AG04449 (cell line): ENCODE measurements at regions not wholly inside any gene's neighbourhood (a gene's known extent, or its start where the extent isn't known, plus 50 kb on each side); places are given as distances from the start of the nearest gene placed in this dataset.

Experiments
- CTCF ChIA-PET: fragments of 350-600 bp; formaldehyde crosslinking; extraction: SDS; loops from one replicate; lab custom pipeline; 2021; ENCODE audit warnings: antibody characterized with exemption; lab: Yijun Ruan, JAX
- POLR2A ChIA-PET: fragments of 400-600, 350-600 bp; formaldehyde crosslinking; extraction: SDS; loops from one replicate; lab custom pipeline; 2020; ENCODE audit warnings: antibody characterized with exemption, inconsistent platforms; lab: Yijun Ruan, JAX
- DNase-seq: peaks from one replicate; pipeline ENCODE4 v3.0.0-alpha.2; 2010; ENCODE audit warnings: low read depth, low spot score
- H3K4me3 ChIP-seq: 2 replicates; pipeline ENCODE4 v1.5.1; 2011; ENCODE audit warnings: low read depth, mild to moderate bottlenecking, control low read depth, low read length
- TF ChIP-seq, protein P1 (sequence below): IDR thresholded peaks from one replicate; pipeline ENCODE4 v1.5.1; 2011; ENCODE audit warnings: mild to moderate bottlenecking, moderate library complexity, low read length, control low read depth, inconsistent platforms; ENCODE audit not compliant: insufficient read depth; ENCODE audit errors: missing control alignments

DNA sequence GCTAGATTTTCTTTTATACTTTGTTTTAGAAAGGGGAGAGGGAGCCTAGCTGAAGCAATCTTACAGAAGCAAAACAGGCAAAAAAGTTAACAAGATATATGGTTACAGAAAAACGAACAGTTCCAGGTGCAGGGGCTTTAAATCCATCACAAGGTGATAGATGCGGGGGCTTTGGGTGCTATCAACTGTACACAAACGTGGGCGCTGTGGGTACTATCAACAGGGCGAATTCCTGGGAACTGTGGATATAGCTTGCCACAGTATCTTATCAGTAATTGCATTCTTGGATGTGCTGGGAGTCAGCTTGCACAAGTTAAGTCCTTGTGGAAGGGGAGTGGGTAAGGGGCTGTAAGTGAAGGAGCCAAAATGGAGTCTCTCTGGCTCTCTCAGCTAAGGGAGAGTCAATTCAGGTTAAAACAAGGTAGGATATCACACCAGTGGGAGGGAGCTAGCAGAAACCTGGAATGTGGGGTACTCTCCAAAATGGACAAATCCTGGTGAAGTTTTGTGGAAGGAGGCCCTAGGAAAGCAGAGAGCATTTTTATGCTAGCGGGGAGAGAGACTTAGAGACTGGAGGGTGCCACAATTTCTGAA, 325.8 kb upstream of the SPHKAP start:
- POLR2A ChIA-PET, result no interaction called here
- DNase-seq, result no peak
- TF ChIP-seq, protein P1, sequence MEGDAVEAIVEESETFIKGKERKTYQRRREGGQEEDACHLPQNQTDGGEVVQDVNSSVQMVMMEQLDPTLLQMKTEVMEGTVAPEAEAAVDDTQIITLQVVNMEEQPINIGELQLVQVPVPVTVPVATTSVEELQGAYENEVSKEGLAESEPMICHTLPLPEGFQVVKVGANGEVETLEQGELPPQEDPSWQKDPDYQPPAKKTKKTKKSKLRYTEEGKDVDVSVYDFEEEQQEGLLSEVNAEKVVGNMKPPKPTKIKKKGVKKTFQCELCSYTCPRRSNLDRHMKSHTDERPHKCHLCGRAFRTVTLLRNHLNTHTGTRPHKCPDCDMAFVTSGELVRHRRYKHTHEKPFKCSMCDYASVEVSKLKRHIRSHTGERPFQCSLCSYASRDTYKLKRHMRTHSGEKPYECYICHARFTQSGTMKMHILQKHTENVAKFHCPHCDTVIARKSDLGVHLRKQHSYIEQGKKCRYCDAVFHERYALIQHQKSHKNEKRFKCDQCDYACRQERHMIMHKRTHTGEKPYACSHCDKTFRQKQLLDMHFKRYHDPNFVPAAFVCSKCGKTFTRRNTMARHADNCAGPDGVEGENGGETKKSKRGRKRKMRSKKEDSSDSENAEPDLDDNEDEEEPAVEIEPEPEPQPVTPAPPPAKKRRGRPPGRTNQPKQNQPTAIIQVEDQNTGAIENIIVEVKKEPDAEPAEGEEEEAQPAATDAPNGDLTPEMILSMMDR, result no peak
- CTCF ChIA-PET, result no interaction called here
- no peak overlapping the region for H3K4me3 ChIP-seq

DNA sequence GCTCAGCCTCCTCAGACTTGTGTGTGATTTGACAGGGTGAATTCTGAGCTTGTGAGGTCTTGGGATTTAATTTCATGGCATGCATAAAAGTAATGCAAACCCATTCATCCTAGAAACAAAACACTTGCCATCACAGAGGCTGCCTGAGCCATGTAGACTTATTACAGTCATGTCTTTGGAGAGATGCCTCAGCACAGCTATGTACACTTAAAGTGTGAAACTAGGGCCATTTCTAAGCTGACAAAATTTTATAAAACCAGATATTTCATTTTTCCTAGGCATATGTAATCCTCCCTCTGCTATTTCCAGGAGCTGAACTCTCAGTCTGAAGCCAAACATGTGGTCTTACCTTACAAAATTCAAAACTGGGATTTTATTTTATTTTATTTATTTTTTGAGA, 322.2 kb upstream of the SPHKAP start:
- H3K4me3 ChIP-seq, result no peak overlapping the region
- TF ChIP-seq, protein P1, result no peak
- no peak for DNase-seq
- ChIA-PET CTCF (interaction anchor here (1.3 kb wide), 1 partner anchor 9 kb away, joined by 6 read pairs; no protein-coding TSS in a partner anchor), POLR2A (no interaction called here)

DNA sequence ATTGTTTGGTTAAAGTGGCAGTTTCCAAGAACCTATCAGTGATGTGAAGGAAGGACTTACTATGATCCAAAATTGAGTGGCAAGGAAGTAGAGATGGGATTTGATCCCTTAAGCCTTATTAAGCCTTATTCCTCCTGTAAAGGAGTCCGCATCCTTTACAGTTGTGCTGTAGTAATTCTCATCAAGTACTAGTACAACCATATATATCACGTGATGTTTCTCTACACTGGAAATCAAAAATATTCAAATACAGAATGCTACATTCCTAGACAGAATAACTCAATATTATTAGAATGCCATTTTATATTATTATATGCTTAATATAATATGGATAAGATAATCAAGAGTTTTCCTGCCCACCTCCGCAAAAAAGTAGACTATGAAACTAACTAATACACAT, 312.4 kb upstream of the SPHKAP start:
- H3K4me3 ChIP-seq, result no peak overlapping the region
- ChIA-PET POLR2A (no interaction called here), CTCF (no interaction called here)
- TF ChIP-seq, protein P1, result no peak
- no peak for DNase-seq

DNA sequence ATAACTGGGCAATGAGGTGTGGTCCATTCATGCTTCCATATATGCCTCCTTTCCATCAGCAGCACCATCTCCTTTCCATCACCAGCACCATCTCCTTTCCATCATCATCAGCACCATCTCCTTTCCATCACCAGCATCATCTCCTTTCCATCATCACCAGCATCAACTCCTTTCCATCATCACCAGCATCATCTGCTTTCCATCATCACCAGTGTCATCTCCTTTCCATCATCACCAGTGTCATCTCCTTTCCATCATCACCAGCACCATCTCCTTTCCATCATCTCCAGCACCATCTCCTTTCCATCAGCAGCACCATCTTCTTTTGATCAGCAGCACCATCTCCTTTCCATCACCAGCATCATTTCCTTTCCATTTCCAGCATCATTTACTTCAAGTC, 297.5 kb upstream of the SPHKAP start:
- H3K4me3 ChIP-seq, result no peak overlapping the region
- POLR2A ChIA-PET, result no interaction called here
- CTCF ChIA-PET, result no interaction called here
- DNase-seq, result no peak
- TF ChIP-seq, protein P1, result no peak

DNA sequence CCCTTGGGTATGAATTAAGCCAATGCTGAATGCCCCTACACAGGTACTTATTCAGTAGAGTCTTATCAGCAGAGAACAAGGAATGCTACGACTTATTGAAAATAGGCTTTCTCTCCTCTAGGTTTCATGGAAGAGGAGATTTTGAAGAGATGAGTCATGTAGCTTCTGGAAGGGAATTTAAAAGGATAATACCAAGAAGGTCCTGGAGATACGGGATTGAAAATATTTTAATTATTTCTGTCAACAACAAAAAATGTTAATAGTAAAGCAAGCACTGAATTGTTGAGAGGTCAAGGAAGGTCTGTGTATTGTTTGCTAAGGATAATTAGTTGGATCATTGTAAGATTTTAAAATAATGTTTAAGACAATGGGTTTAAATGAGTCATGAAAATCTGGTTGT, 293.0 kb upstream of the SPHKAP start:
- no peak for DNase-seq
- H3K4me3 ChIP-seq, result no peak overlapping the region
- CTCF ChIA-PET, result no interaction called here
- TF ChIP-seq, protein P1, result no peak
- POLR2A ChIA-PET, result no interaction called here

DNA sequence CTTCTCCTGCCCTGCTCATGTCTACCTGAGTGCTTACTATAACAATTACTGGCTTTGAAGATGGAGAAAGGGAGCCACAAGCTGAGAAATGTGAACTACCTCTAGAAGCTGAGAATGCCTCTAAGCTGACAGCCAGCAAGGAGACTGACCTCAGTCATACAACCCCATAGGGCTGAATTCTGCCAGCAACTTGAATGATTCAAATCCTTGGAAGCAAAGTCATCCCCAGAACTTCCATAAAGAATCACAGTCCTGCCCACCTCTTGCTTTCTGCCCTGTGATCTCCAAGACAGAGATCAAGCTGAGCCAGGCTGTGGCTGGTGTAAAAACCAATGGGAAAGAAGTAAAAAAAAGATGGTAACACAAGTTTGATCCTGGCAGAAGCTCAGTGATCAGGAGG, 288.2 kb upstream of the SPHKAP start:
- ChIA-PET CTCF (no interaction called here), POLR2A (no interaction called here)

More for the DNA sequence above, 288.2 kb upstream of the SPHKAP start:
- TF ChIP-seq, protein P1, result no peak
- H3K4me3 ChIP-seq, result no peak overlapping the region
- DNase-seq, result no peak
